Inflammatory macrophage treated with lipopolysaccharide for 1 hour (primary cell): ENCODE measurements at regions not wholly inside any gene's neighbourhood (a gene's known extent, or its start where the extent isn't known, plus 50 kb on each side); places are given as distances from the start of the nearest gene placed in this dataset.
"Not testable (repeated sequence)": the region's sequence is repeated elsewhere in the genome, so short reads cannot be mapped to it uniquely, and the experiment has no call there.

Experiments used
- DNase-seq, 2 donors: peaks; one replicate each; pipeline ENCODE4 v3.0.0-alpha.2; 2020 to 2022

GRCh38 chr10:9501944-9502343 is 1447.5 kb downstream of the GATA3 start:
- DNase-seq: no peak

- DNase-seq: no peak
Observed at GRCh38 chr10:9504227-9504626, 1449.7 kb downstream of the GATA3 start.

- DNase-seq: no peak
Observed at GRCh38 chr10:9505546-9505945, 1451.1 kb downstream of the GATA3 start.

- DNase-seq: no peak
Observed at GRCh38 chr10:9508606-9509005, 1454.1 kb downstream of the GATA3 start.

GRCh38 chr10:9510626-9511025 is 1456.1 kb downstream of the GATA3 start:
- DNase-seq: no peak

GRCh38 chr10:9515922-9516321 is 1461.4 kb downstream of the GATA3 start:
- DNase-seq: no peak

GRCh38 chr10:9535744-9536143 is 1481.3 kb downstream of the GATA3 start:
- DNase-seq: no peak

GRCh38 chr10:9545073-9545472 is 1472.6 kb upstream of the CELF2 start:
- DNase-seq: no peak

GRCh38 chr10:9547936-9548904 is 1469.5 kb upstream of the CELF2 start:
- DNase-seq: no peak

GRCh38 chr10:9550810-9551209 is 1466.9 kb upstream of the CELF2 start:
- DNase-seq: no peak

- DNase-seq: no peak
Observed at GRCh38 chr10:9554321-9554720, 1463.4 kb upstream of the CELF2 start.

GRCh38 chr10:9560976-9561375 is 1456.7 kb upstream of the CELF2 start:
- no peak for DNase-seq

GRCh38 chr10:9561821-9562505 is 1455.7 kb upstream of the CELF2 start:
- DNase-seq: no peak

GRCh38 chr10:9577746-9578145 is 1439.9 kb upstream of the CELF2 start:
- DNase-seq: no peak

- DNase-seq: no peak
Observed at GRCh38 chr10:9579110-9579705, 1438.5 kb upstream of the CELF2 start.

- not testable (repeated sequence) for DNase-seq
Observed at GRCh38 chr10:9582803-9583202, 1434.9 kb upstream of the CELF2 start.

GRCh38 chr10:9596368-9596920 is 1421.2 kb upstream of the CELF2 start:
- no peak for DNase-seq

GRCh38 chr10:9602998-9603397 is 1414.7 kb upstream of the CELF2 start:
- no peak for DNase-seq

GRCh38 chr10:9603972-9604371 is 1413.7 kb upstream of the CELF2 start:
- DNase-seq: no peak

GRCh38 chr10:9605231-9605630 is 1412.4 kb upstream of the CELF2 start:
- DNase-seq: no peak

- no peak for DNase-seq
Observed at GRCh38 chr10:9608602-9609001, 1409.1 kb upstream of the CELF2 start.

- DNase-seq: no peak
Observed at GRCh38 chr10:9613338-9614075, 1404.2 kb upstream of the CELF2 start.

- no peak for DNase-seq
Observed at GRCh38 chr10:9615189-9615588, 1402.5 kb upstream of the CELF2 start.
